ENCODE measurements at regions not wholly inside any gene's neighbourhood (a gene's known extent, or its start where the extent isn't known, plus 50 kb on each side); places are given as distances from the start of the nearest gene placed in this dataset.
A peak's percentile ranks its signal among the peaks of the same experiment; 100 is the strongest.

GRCh38 chr2:2673406-2673805 lies 342.3 kb upstream of the MYT1L start:
- FAIRE-seq = no peak
- DNase-seq (ENCODE audit: low spot score) = no peak

DNA sequence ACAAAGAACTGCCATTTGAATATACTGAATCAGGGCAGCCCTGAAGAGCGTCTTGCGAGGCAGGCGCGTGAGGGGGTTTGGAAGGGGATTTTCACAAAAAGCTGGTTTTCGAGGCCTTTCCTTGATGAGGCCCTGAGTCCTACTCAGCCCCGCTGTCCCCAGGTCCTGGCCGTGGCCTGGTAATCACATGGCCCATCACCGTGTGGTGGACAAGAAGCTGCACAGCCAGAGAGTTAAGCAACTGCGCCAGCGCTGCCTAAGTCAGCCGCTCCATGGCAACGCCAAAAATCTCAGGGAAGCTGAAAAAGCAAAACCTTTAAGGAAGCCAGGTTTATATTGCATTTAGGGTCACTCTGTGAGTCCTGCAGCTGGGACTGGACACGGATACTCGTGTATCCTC lies 341.2 kb upstream of the MYT1L start:
- FAIRE-seq = no peak

GRCh38 chr2:2671826-2672225 lies 340.8 kb upstream of the MYT1L start:
- no peak for FAIRE-seq

More for the DNA sequence above, 341.2 kb upstream of the MYT1L start:
- DNase-seq (ENCODE audit: low spot score) = no peak

DNA sequence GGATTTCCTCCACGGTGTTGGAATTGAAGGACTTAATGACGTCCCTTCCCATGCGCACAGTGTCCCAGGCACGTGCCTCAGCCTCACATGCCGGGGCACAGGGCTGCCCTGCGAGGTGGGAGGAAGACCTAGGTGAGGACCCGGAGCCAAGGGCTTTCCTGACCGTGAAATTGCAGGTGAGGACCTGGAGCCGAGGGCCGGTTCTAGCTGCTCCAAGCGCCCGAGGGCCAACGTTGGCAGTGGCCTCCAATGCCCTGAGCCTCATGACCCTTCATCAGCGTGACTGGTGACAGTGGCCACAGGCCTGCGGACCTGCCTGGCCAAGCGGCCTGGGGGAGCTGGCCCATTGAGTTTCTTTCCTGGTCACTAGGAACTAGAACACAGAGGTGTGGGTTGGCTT lies 338.2 kb upstream of the MYT1L start:
- no peak for DNase-seq (ENCODE audit: low spot score)
- FAIRE-seq = no peak

More at GRCh38 chr2:2671826-2672225, 340.8 kb upstream of the MYT1L start:
- no peak for DNase-seq (ENCODE audit: low spot score)

DNA sequence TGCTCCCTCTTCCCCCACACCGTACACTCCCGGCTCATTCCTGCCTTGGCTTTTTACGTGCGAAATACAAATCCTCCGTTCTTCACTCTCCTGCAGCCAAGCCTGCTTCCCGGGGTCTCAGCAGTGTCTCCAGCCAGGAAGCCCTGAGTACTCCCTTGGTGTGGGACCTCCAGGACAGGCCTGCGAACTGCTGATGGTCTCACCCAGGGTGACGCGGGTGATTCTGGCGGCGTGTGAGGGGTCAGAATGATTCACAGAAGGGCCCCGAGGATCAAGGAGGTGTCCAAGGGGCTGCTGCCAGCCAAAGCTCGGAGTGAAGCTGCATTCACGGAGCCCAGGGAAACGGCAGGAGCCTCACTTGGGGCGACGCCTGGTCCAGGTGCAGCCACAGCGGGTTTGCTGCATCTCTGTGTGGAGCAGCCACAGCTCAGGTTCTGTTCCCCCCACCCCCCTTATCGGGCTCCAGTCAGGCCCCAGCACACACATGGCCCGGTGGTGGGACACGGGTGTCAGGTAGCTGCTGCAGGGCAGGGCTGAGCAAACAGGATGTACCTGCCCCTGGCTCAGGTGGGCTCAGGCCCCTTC lies 337.7 kb upstream of the MYT1L start:
- FAIRE-seq = no peak

DNA sequence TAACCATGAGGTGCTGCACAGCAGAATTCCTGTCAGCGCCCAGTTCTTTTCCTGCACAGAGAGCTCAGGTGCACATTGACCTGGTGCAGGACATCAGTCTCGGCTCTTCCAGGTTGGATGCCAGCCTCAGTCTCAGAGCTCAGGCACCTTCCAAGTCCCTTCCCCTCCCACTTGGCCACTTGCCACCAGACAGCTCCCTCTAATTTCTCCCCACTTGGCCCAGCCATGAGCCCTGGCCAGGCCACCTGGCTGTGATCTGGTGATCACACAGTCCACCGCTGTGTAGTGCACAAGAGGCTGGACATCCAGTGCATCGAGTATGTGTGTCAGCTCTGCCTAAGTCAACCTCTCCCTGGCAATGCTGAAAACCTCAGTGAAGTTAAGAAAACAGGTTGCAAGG lies 336.6 kb upstream of the MYT1L start:
- FAIRE-seq = no peak
- no peak for DNase-seq (ENCODE audit: low spot score)

More for the DNA sequence above, 337.7 kb upstream of the MYT1L start:
- no peak for DNase-seq (ENCODE audit: low spot score)

- no peak for DNase-seq (ENCODE audit: low spot score)
- no peak for FAIRE-seq
Observed at GRCh38 chr2:2665834-2666133, 334.7 kb upstream of the MYT1L start.

DNA sequence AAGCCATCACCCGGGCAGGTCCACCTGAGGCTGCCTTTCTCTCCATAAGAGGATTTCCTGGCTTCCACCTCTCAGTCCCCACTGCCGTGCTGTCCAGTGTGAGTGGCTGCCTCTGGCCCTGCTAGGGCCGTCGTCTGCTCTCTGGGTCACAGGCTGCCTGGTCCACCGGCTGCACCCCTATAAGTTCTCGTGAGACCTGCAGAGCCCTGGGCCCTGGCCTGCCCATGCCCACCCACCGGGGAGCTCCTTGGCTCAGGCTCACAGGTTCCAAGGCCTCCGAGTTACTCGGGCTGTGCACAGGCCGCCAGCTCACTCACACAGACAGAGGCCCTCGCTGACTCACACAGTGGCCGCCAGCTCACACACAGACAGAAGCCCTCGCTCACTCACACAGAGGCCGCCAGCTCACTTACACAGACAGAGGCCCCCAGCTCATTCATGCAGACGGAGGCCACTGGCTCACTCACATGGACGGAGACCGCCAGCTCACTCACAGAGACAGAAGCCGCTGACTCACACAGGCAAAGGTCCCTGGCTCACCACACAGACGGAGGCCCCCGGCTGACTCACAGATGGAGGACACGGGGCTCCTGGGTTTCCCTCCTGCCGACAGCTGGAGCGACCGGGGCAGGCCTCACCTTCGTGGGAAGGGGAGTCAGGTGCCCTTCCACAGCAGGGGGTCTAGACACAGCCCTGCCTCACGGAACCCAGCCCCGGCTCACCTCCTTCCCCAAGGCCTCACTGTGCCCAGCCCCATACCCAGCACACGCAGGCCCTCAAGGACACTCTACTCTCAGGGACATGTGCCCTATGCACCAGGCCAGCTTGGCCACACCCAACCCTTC lies 334.1 kb upstream of the MYT1L start:
- peak; percentile 92 for FAIRE-seq
- peak; percentile 96 for DNase-seq (ENCODE audit: low spot score)

- peak; percentile 16 for FAIRE-seq
Observed at GRCh38 chr2:2663401-2664036, 332.4 kb upstream of the MYT1L start.

GRCh38 chr2:2662847-2663356 lies 331.8 kb upstream of the MYT1L start:
- DNase-seq (ENCODE audit: low spot score) = no peak
- no peak for FAIRE-seq

More at GRCh38 chr2:2663401-2664036, 332.4 kb upstream of the MYT1L start:
- DNase-seq (ENCODE audit: low spot score) = peak; percentile 51

- no peak for FAIRE-seq
- DNase-seq (ENCODE audit: low spot score) = no peak
Observed at GRCh38 chr2:2662037-2662846, 331.2 kb upstream of the MYT1L start.

GRCh38 chr2:2660789-2661355 lies 329.8 kb upstream of the MYT1L start:
- no peak for DNase-seq (ENCODE audit: low spot score)
- FAIRE-seq = no peak

- no peak for FAIRE-seq
- DNase-seq (ENCODE audit: low spot score) = no peak
Observed at GRCh38 chr2:2657121-2657962, 326.3 kb upstream of the MYT1L start.

DNA sequence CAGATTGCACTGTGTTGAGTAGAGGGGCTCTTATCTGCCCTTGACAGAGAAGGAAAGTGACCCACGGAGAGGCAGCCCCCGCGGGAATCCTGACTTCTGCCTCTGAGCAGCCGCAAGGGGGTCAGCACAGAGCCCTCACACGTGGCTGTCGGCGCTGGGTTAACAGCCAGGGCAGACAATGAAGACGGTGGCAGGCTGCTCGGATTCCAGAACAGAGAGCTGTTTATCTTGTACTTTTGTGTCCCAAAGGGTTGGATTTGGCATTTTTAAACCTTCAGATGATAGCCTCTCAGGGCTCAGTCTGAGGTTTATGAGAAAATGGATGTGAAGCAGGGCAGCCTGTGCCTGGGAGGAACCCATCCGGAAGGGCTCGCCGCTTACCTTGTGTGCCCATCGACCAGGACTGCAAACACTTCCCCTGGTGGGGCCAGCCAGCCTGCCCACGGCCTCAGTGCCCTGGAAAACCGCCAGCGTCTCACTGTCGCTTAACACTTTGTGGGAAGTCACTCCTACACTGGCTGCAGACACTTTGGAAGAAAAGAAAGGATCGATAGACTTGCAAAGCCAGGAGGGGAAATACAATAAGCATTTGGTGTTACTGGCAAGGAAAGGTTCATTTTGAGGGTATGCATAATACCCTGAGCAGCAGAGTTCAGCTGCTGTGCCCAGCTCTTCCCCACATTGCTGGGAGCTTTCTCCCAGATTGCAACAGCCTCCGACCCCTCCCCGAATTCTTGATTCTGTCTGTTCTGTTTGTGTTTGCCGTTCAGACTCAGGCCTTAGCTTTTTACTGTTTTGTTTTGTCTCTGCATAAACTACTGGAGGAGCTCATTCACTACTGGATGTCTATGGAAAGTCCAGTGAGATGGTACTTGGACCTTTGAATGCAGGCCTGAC lies 325.3 kb upstream of the MYT1L start:
- no peak for FAIRE-seq

DNA sequence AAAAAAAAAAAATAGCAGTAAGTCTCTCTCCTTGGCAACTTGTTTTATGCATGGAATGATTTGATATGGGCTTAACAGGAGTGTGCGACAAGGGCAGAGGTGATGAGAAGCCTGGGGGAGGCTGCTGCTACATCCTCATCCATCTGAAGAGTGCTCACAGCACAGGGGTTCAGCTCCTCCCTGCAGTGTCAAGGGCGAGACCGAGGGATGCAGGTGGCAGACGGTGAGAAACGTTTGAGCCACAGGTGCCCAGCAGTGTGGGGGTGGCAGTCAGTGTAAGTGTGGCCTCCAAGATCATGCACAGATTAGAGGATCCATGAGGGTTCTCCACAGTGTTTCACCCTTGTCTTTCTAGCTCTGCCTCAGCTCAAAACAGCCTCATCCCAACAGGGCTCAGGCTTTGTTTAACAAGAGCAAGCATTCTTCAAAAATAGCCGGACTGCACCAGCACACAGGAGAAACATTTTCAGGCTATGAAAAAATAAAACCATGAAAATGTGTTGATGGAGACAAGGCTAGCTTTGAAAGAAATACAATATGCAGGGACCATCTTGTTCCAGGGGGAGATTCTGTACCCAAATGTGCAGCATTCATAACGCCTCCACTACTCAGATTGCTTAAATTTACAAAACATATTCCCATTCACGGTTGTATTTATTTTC lies 324.5 kb upstream of the MYT1L start:
- no peak for DNase-seq (ENCODE audit: low spot score)
- no peak for FAIRE-seq

More for the DNA sequence above, 325.3 kb upstream of the MYT1L start:
- no peak for DNase-seq (ENCODE audit: low spot score)

GRCh38 chr2:2653231-2653630 lies 322.2 kb upstream of the MYT1L start:
- DNase-seq (ENCODE audit: low spot score) = no peak
- FAIRE-seq = no peak

DNA sequence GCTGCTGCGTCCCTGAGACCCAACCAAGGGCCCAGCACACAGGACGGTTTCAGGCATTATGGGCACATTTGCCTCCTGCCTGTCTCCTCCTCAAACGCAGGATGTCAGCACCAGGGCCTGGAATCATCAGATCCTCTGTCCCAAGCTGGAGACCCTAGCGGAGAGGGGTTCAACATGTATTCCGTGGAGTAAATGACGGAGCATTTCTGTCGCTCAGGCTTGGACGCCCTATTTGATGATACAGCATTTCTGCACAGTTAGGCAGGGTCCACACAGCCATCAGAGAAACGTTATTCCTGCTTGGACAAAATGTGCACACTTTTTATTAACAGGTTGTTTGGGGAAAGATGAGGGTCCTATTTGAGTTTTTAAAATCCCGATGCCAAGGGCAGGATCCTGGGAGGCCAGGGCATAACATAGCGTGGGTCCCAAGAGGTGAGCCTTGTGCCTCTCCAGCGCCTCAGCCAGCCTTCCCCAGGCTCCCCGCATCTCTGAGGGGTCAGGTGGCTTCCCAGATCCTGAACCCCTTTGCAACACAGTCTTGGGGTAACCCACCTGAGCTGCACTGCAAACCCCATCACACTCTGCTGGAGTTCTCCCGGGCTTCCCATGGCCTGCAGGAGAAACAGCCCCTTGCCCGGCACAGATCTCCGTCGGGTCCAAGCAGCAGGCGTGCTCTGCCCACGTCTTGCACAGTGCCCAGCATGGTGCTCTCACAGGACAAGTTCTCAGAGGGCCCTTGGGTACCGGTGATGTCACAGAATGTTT lies 319.7 kb upstream of the MYT1L start:
- no peak for FAIRE-seq
- no peak for DNase-seq (ENCODE audit: low spot score)

Measured in RCC 7860 (cell line).